SK-N-SH treated with all-trans-retinoic acid at 6 μM for 48 hours (cell line): ENCODE measurements at regions not wholly inside any gene's neighbourhood (a gene's known extent, or its start where the extent isn't known, plus 50 kb on each side); places are given as distances from the start of the nearest gene placed in this dataset.

Source experiments
- ATAC-seq: fragments of 200-7000 bp; cut with Tn5 transposase; 3 replicates; pipeline ENCODE4 v1.9.1; 2020; ENCODE audit warnings: mild to moderate bottlenecking, moderate library complexity
- ARNTL ChIP-seq: fragments of 450-650 bp; formaldehyde crosslinking; IDR thresholded peaks from 2 replicates; pipeline ENCODE4 v1.5.0; 2020; ENCODE audit warnings: low read depth, mild to moderate bottlenecking, moderate library complexity, borderline replicate concordance
- BACH2 ChIP-seq: fragments of 250-450 bp; sonication (Bioruptor Pico); IDR thresholded peaks from 2 replicates; pipeline ENCODE4 v1.9.0; 2021; ENCODE audit warnings: mild to moderate bottlenecking, borderline replicate concordance
- CSDC2 ChIP-seq: fragments of 250-450 bp; sonication (Bioruptor Pico); IDR thresholded peaks from 2 replicates; pipeline ENCODE4 v1.5.0; 2020; ENCODE audit warnings: mild to moderate bottlenecking, moderate library complexity
- ESRRG ChIP-seq: fragments of 250-450 bp; sonication (Bioruptor Pico); IDR thresholded peaks from 2 replicates; pipeline ENCODE4 v1.6.1; 2021; ENCODE audit warnings: mild to moderate bottlenecking
- GLIS3 ChIP-seq: fragments of 250-450 bp; sonication (Bioruptor Pico); IDR thresholded peaks from 2 replicates; pipeline ENCODE4 v1.5.0; 2020; ENCODE audit warnings: mild to moderate bottlenecking, moderate library complexity
- ISL1 ChIP-seq: fragments of 250-450 bp; sonication (Bioruptor Pico); IDR thresholded peaks from 2 replicates; pipeline ENCODE4 v2.1.2; 2022; ENCODE audit warnings: mild to moderate bottlenecking, moderate library complexity
- OSR1 ChIP-seq: fragments of 250-450 bp; sonication (Bioruptor Pico); IDR thresholded peaks from 2 replicates; pipeline ENCODE4 v1.8.0; 2022; ENCODE audit warnings: moderate library complexity, mild to moderate bottlenecking, inconsistent platforms
- POU6F1 ChIP-seq: fragments of 250-450 bp; sonication (Bioruptor Pico); IDR thresholded peaks from 2 replicates; pipeline ENCODE4 v1.8.0; 2021; ENCODE audit warnings: low read depth, mild to moderate bottlenecking, moderate library complexity, borderline replicate concordance
- PPARA ChIP-seq: fragments of 250-450 bp; sonication (Bioruptor Pico); IDR thresholded peaks from 2 replicates; pipeline ENCODE4 v1.5.0; 2020; ENCODE audit warnings: mild to moderate bottlenecking, borderline replicate concordance
- SNAI2 ChIP-seq: fragments of 250-450 bp; sonication (Bioruptor Pico); IDR thresholded peaks from 2 replicates; pipeline ENCODE4 v1.5.0; 2020; ENCODE audit warnings: mild to moderate bottlenecking, moderate library complexity
- TCF4 ChIP-seq: fragments of 250-450 bp; sonication (Bioruptor Pico); IDR thresholded peaks from 2 replicates; pipeline ENCODE4 v1.8.0; 2021; ENCODE audit warnings: mild to moderate bottlenecking, moderate library complexity, borderline replicate concordance
- TOX ChIP-seq: fragments of 250-450 bp; sonication (Bioruptor Pico); IDR thresholded peaks from 2 replicates; pipeline ENCODE4 v1.8.0; 2021; ENCODE audit warnings: mild to moderate bottlenecking, moderate library complexity, borderline replicate concordance
- ZC3H10 ChIP-seq: fragments of 250-450 bp; sonication (Bioruptor Pico); IDR thresholded peaks from 2 replicates; pipeline ENCODE4 v1.5.1; 2021; ENCODE audit warnings: mild to moderate bottlenecking, moderate library complexity
- ZFP3 ChIP-seq: fragments of 250-450 bp; sonication (Bioruptor Pico); IDR thresholded peaks from 2 replicates; pipeline ENCODE4 v1.5.0; 2020; ENCODE audit warnings: mild to moderate bottlenecking, moderate library complexity
- ZFP30 ChIP-seq: fragments of 450-650 bp; formaldehyde crosslinking; IDR thresholded peaks from 2 replicates; pipeline ENCODE4 v1.5.0; 2022; ENCODE audit warnings: mild to moderate bottlenecking, moderate library complexity
- ZNF565 ChIP-seq: fragments of 450-650 bp; formaldehyde crosslinking; conservative IDR thresholded peaks from 2 replicates; pipeline ENCODE4 v1.5.0; 2020; ENCODE audit warnings: low read depth, mild to moderate bottlenecking, moderate library complexity
- ZNF70 ChIP-seq: fragments of 450-650 bp; formaldehyde crosslinking; IDR thresholded peaks from 2 replicates; pipeline ENCODE4 v1.5.0; 2020; ENCODE audit warnings: mild to moderate bottlenecking, moderate library complexity
- ZNF8 ChIP-seq: fragments of 450-650 bp; formaldehyde crosslinking; IDR thresholded peaks from 2 replicates; pipeline ENCODE4 v1.5.0; 2020; ENCODE audit warnings: mild to moderate bottlenecking, moderate library complexity
- TF ChIP-seq, protein P1 (sequence below): fragments of 250-450 bp; sonication (Bioruptor Pico); IDR thresholded peaks from 2 replicates; pipeline ENCODE4 v1.5.1; 2021; ENCODE audit warnings: mild to moderate bottlenecking, moderate library complexity
- TF ChIP-seq, protein P2 (sequence below): fragments of 250-450 bp; sonication (Bioruptor Pico); IDR thresholded peaks from 2 replicates; pipeline ENCODE4 v1.8.0; 2020; ENCODE audit warnings: mild to moderate bottlenecking, moderate library complexity, borderline replicate concordance
- TF ChIP-seq, protein P3 (sequence below): fragments of 250-450 bp; sonication (Bioruptor Pico); IDR thresholded peaks from 2 replicates; pipeline ENCODE4 v1.5.0; 2020; ENCODE audit warnings: mild to moderate bottlenecking, moderate library complexity

DNA sequence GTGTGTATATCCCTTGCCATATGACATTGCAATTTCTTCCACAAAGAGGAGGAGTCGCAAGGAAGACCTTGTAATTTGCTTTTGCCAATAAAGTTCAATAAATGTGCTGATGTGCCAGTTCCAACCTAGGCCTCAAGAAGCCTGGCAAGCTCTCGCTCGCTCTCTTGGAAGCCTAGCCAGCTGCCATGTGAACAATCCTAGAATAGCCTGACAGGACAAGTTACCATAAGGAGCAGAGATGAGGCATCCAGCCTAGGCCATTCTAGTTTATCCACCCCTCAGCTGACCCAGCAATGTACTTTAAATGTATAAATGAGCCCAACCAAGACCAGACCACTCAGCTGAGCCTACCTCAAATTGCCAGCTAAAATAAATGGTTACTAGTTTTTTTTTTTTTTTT is 145.7 kb upstream of the QRFPR start:
- TF ChIP-seq ZC3H10 (no peak), SNAI2 (CRISPR knock-in tag) (no peak), GLIS3 (no peak), ZNF565 (CRISPR knock-in tag) (no peak), ISL1 (CRISPR knock-in tag) (no peak), ZNF8 (no peak), TOX (no peak), ESRRG (no peak), CSDC2 (no peak), ARNTL (no peak), TCF4 (CRISPR knock-in tag) (no peak), ZNF70 (no peak), BACH2 (CRISPR knock-in tag) (no peak), PPARA (CRISPR knock-in tag) (no peak), OSR1 (CRISPR knock-in tag) (no peak), ZFP30 (CRISPR knock-in tag) (no peak)
- TF ChIP-seq, protein P1, sequence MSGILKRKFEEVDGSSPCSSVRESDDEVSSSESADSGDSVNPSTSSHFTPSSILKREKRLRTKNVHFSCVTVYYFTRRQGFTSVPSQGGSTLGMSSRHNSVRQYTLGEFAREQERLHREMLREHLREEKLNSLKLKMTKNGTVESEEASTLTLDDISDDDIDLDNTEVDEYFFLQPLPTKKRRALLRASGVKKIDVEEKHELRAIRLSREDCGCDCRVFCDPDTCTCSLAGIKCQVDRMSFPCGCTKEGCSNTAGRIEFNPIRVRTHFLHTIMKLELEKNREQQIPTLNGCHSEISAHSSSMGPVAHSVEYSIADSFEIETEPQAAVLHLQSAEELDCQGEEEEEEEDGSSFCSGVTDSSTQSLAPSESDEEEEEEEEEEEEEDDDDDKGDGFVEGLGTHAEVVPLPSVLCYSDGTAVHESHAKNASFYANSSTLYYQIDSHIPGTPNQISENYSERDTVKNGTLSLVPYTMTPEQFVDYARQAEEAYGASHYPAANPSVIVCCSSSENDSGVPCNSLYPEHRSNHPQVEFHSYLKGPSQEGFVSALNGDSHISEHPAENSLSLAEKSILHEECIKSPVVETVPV: no peak
- TF ChIP-seq, protein P2, sequence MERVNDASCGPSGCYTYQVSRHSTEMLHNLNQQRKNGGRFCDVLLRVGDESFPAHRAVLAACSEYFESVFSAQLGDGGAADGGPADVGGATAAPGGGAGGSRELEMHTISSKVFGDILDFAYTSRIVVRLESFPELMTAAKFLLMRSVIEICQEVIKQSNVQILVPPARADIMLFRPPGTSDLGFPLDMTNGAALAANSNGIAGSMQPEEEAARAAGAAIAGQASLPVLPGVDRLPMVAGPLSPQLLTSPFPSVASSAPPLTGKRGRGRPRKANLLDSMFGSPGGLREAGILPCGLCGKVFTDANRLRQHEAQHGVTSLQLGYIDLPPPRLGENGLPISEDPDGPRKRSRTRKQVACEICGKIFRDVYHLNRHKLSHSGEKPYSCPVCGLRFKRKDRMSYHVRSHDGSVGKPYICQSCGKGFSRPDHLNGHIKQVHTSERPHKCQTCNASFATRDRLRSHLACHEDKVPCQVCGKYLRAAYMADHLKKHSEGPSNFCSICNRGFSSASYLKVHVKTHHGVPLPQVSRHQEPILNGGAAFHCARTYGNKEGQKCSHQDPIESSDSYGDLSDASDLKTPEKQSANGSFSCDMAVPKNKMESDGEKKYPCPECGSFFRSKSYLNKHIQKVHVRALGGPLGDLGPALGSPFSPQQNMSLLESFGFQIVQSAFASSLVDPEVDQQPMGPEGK (CRISPR knock-in tag): no peak
- TF ChIP-seq, protein P3, sequence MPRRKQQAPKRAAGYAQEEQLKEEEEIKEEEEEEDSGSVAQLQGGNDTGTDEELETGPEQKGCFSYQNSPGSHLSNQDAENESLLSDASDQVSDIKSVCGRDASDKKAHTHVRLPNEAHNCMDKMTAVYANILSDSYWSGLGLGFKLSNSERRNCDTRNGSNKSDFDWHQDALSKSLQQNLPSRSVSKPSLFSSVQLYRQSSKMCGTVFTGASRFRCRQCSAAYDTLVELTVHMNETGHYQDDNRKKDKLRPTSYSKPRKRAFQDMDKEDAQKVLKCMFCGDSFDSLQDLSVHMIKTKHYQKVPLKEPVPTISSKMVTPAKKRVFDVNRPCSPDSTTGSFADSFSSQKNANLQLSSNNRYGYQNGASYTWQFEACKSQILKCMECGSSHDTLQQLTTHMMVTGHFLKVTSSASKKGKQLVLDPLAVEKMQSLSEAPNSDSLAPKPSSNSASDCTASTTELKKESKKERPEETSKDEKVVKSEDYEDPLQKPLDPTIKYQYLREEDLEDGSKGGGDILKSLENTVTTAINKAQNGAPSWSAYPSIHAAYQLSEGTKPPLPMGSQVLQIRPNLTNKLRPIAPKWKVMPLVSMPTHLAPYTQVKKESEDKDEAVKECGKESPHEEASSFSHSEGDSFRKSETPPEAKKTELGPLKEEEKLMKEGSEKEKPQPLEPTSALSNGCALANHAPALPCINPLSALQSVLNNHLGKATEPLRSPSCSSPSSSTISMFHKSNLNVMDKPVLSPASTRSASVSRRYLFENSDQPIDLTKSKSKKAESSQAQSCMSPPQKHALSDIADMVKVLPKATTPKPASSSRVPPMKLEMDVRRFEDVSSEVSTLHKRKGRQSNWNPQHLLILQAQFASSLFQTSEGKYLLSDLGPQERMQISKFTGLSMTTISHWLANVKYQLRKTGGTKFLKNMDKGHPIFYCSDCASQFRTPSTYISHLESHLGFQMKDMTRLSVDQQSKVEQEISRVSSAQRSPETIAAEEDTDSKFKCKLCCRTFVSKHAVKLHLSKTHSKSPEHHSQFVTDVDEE (CRISPR knock-in tag): no peak
- no peak for ATAC-seq

DNA sequence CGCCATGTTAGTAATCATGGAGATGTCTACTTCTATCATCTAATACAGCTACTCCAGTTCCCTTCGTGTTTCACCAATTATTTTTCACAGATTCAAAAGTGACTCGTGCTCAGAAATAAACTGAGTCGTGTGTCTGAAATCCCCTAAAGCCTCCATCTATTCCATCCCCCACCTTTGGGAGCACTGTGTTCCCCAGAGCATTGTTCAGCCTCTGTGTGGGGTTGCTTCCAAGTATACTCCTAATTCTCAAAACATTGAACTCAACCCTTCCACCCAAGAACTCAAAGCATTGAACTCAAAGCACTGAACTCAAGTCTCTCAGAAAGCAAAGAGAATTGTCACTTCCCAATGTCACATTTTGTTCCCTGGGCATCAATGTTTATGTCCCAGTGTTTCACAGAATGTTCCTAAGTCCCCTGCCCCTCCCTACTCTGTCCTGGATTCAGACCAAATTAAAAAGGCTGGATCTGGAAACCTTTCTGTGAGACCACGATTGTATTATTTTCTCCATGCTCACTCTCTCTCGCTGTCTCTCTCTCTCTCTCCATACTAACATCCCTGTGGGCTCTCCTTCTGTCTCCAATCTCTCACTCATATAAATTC is 138.5 kb upstream of the QRFPR start:
- no peak for TF ChIP-seq ARNTL
- no peak for TF ChIP-seq SNAI2 (CRISPR knock-in tag)
- TF ChIP-seq, protein P3 (CRISPR knock-in tag): no peak
- TF ChIP-seq CSDC2: no peak
- no peak for TF ChIP-seq POU6F1 (CRISPR knock-in tag)
- TF ChIP-seq ZC3H10: no peak
- no peak for TF ChIP-seq ZNF565 (CRISPR knock-in tag)
- TF ChIP-seq ESRRG: no peak
- no peak for TF ChIP-seq TCF4 (CRISPR knock-in tag)
- TF ChIP-seq ZFP3 (CRISPR knock-in tag): no peak
- ATAC-seq: no peak
